Breast epithelium (tissue), 3 donors: ENCODE measurements at regions not wholly inside any gene's neighbourhood (a gene's known extent, or its start where the extent isn't known, plus 50 kb on each side); places are given as distances from the start of the nearest gene placed in this dataset.

ENCODE experiments used
- POLR2A ChIP-seq: fragments of 450-650 bp; IDR thresholded peaks from one replicate; pipeline ENCODE4 v1.6.1; 2016; ENCODE audit warnings: antibody characterized with exemption, mild to moderate bottlenecking, moderate library complexity
- POLR2AphosphoS5 ChIP-seq, 3 donors: sonication (generic); formaldehyde crosslinking; IDR thresholded peaks; one replicate each; pipeline ENCODE4 v1.6.1; 2017; ENCODE audit warnings: antibody characterized with exemption in 3 of 3
- TF ChIP-seq, protein P1 (sequence below), 3 donors: fragments of 450-650 bp; IDR thresholded peaks; one replicate each; pipeline ENCODE4 v1.5.1; 2016 to 2017; ENCODE audit warnings: antibody characterized with exemption in 3 of 3, mild to moderate bottlenecking in 3 of 3, moderate library complexity in 3 of 3

GRCh38 chrX:20973038-20973437 is 401.2 kb upstream of the CNKSR2 start:
- TF ChIP-seq, protein P1, sequence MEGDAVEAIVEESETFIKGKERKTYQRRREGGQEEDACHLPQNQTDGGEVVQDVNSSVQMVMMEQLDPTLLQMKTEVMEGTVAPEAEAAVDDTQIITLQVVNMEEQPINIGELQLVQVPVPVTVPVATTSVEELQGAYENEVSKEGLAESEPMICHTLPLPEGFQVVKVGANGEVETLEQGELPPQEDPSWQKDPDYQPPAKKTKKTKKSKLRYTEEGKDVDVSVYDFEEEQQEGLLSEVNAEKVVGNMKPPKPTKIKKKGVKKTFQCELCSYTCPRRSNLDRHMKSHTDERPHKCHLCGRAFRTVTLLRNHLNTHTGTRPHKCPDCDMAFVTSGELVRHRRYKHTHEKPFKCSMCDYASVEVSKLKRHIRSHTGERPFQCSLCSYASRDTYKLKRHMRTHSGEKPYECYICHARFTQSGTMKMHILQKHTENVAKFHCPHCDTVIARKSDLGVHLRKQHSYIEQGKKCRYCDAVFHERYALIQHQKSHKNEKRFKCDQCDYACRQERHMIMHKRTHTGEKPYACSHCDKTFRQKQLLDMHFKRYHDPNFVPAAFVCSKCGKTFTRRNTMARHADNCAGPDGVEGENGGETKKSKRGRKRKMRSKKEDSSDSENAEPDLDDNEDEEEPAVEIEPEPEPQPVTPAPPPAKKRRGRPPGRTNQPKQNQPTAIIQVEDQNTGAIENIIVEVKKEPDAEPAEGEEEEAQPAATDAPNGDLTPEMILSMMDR (IDR thresholded peaks at IDR 0.05) = no peak
- TF ChIP-seq POLR2AphosphoS5 (IDR thresholded peaks at IDR 0.05) (no peak), POLR2A (no peak)
